ENCODE measurements at regions not wholly inside any gene's neighbourhood (a gene's known extent, or its start where the extent isn't known, plus 50 kb on each side); places are given as distances from the start of the nearest gene placed in this dataset.

- Histone ChIP-seq H3K79me2 (ENCODE audit: insufficient read depth, low read length) (no peaks in the 10 kb centered on the region), H2AFZ (ENCODE audit: low read depth, low read length) (no peak overlapping the region), H3K4me3 (ENCODE audit: insufficient read depth, low read depth, low read length) (no peak overlapping the region), H3K4me1 (ENCODE audit: insufficient read depth, low read length) (peaks cover 4% of the 10 kb centered on the region), H4K20me1 (ENCODE audit: insufficient read depth, low read length) (no peaks in the 10 kb centered on the region), H3K36me3 (ENCODE audit: insufficient read depth, low read length) (no peaks in the 10 kb centered on the region), H3K27me3 (ENCODE audit: insufficient read depth, low read length) (no peaks in the 10 kb centered on the region), H3K4me2 (ENCODE audit: low read length) (no peak overlapping the region), H3K9ac (ENCODE audit: low read length) (no peak overlapping the region), H3K9me3 (ENCODE audit: insufficient read depth, low read depth, low read length) (peaks cover 3% of the 10 kb centered on the region), H3K27ac (ENCODE audit: low read depth, low read length) (no peak overlapping the region)
- FAIRE-seq (no peak), DNase-seq (ENCODE audit: low read depth) (no peak)
- TF ChIP-seq CTCF (IDR thresholded peaks at IDR 0.05; ENCODE audit: insufficient read depth, low read depth, low read length) = no peak
- Mint-ChIP-seq H3K27me3 (ENCODE audit: low read depth, unreplicated experiment) (no peaks in the 10 kb centered on the region), H3K36me3 (ENCODE audit: low read depth, unreplicated experiment) (no peaks in the 10 kb centered on the region), H3K4me1 (ENCODE audit: low read depth, unreplicated experiment) (peaks cover 15% of the 10 kb centered on the region), H3K27ac (ENCODE audit: unreplicated experiment) (no peak overlapping the region), H3K9me3 (ENCODE audit: unreplicated experiment) (peaks cover 5% of the 10 kb centered on the region), H3K4me3 (ENCODE audit: unreplicated experiment) (no peak overlapping the region)
These were observed 508.9 kb upstream of the JAG1 start for GRCh38 chr20:11182720-11183119.

GRCh38 chr20:11186301-11187008 is 512.7 kb upstream of the JAG1 start:
- Histone ChIP-seq H4K20me1 (ENCODE audit: insufficient read depth, low read length) (no peaks in the 10 kb centered on the region), H2AFZ (ENCODE audit: low read depth, low read length) (no peak overlapping the region), H3K27me3 (ENCODE audit: insufficient read depth, low read length) (no peaks in the 10 kb centered on the region), H3K36me3 (ENCODE audit: insufficient read depth, low read length) (no peaks in the 10 kb centered on the region), H3K9me3 (ENCODE audit: insufficient read depth, low read depth, low read length) (peaks cover 3% of the 10 kb centered on the region), H3K79me2 (ENCODE audit: insufficient read depth, low read length) (no peaks in the 10 kb centered on the region), H3K4me1 (ENCODE audit: insufficient read depth, low read length) (no peaks in the 10 kb centered on the region), H3K27ac (ENCODE audit: low read depth, low read length) (no peak overlapping the region), H3K4me2 (ENCODE audit: low read length) (no peak overlapping the region), H3K4me3 (ENCODE audit: insufficient read depth, low read depth, low read length) (no peak overlapping the region), H3K9ac (ENCODE audit: low read length) (no peak overlapping the region)
- Mint-ChIP-seq H3K36me3 (ENCODE audit: low read depth, unreplicated experiment) (no peaks in the 10 kb centered on the region), H3K4me1 (ENCODE audit: low read depth, unreplicated experiment) (peaks cover 4% of the 10 kb centered on the region), H3K9me3 (ENCODE audit: unreplicated experiment) (no peaks in the 10 kb centered on the region), H3K27ac (ENCODE audit: unreplicated experiment) (no peak overlapping the region), H3K4me3 (ENCODE audit: unreplicated experiment) (no peak overlapping the region), H3K27me3 (ENCODE audit: low read depth, unreplicated experiment) (no peaks in the 10 kb centered on the region)
- DNase-seq (ENCODE audit: low read depth) (peak; percentile 22), FAIRE-seq (peak; percentile 73)
- TF ChIP-seq CTCF (IDR thresholded peaks at IDR 0.05; ENCODE audit: insufficient read depth, low read depth, low read length) (no peak), EZH2 (IDR thresholded peaks at IDR 0.05; ENCODE audit: insufficient read depth, low read length) (no peak)

- H3K27ac Mint-ChIP-seq (ENCODE audit: unreplicated experiment) = no peak overlapping the region
- DNase-seq (ENCODE audit: low read depth) = no peak
- Histone ChIP-seq H3K4me3 (ENCODE audit: insufficient read depth, low read depth, low read length) (no peak overlapping the region), H3K27me3 (ENCODE audit: insufficient read depth, low read length) (no peaks in the 10 kb centered on the region), H2AFZ (ENCODE audit: low read depth, low read length) (no peak overlapping the region), H3K27ac (ENCODE audit: low read depth, low read length) (no peak overlapping the region), H3K4me2 (ENCODE audit: low read length) (no peak overlapping the region), H3K79me2 (ENCODE audit: insufficient read depth, low read length) (no peaks in the 10 kb centered on the region), H3K4me1 (ENCODE audit: insufficient read depth, low read length) (no peaks in the 10 kb centered on the region), H3K9me3 (ENCODE audit: insufficient read depth, low read depth, low read length) (peaks cover 3% of the 10 kb centered on the region), H4K20me1 (ENCODE audit: insufficient read depth, low read length) (no peaks in the 10 kb centered on the region), H3K36me3 (ENCODE audit: insufficient read depth, low read length) (no peaks in the 10 kb centered on the region), H3K9ac (ENCODE audit: low read length) (no peak overlapping the region)
- no peaks in the 10 kb centered on the region for H3K27me3 Mint-ChIP-seq (ENCODE audit: low read depth, unreplicated experiment)
- H3K9me3 Mint-ChIP-seq (ENCODE audit: unreplicated experiment) = no peaks in the 10 kb centered on the region
- H3K4me1 Mint-ChIP-seq (ENCODE audit: low read depth, unreplicated experiment) = peaks cover 16% of the 10 kb centered on the region
- no peak for TF ChIP-seq EZH2 (IDR thresholded peaks at IDR 0.05; ENCODE audit: insufficient read depth, low read length)
- no peak for TF ChIP-seq CTCF (IDR thresholded peaks at IDR 0.05; ENCODE audit: insufficient read depth, low read depth, low read length)
- H3K36me3 Mint-ChIP-seq (ENCODE audit: low read depth, unreplicated experiment) = no peaks in the 10 kb centered on the region
- H3K4me3 Mint-ChIP-seq (ENCODE audit: unreplicated experiment) = no peak overlapping the region
- FAIRE-seq = peak; percentile 29
These were observed 515.2 kb upstream of the JAG1 start for GRCh38 chr20:11188843-11189603.
